ENCODE measurements at regions not wholly inside any gene's neighbourhood (a gene's known extent, or its start where the extent isn't known, plus 50 kb on each side); places are given as distances from the start of the nearest gene placed in this dataset.

DNA sequence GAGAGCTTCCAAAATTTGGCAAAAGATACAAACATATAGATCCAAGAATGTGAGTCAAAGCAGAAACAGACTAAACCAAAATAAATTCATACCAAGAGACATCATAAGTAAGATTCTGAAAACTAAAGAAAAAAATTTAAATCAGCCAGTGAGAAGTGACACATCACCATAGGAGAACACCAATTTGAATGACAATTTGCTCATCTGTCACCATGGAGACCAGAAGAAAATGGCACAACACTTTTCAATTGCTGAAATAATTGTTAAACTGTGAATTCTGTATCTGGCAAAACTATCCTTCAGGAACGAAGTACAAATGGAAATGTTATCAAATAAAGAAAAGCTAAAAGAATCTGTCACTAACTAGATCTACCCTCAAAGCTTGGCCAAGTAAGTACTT is 864.3 kb downstream of the BRD1 start:
- TF ChIP-seq, protein P1, sequence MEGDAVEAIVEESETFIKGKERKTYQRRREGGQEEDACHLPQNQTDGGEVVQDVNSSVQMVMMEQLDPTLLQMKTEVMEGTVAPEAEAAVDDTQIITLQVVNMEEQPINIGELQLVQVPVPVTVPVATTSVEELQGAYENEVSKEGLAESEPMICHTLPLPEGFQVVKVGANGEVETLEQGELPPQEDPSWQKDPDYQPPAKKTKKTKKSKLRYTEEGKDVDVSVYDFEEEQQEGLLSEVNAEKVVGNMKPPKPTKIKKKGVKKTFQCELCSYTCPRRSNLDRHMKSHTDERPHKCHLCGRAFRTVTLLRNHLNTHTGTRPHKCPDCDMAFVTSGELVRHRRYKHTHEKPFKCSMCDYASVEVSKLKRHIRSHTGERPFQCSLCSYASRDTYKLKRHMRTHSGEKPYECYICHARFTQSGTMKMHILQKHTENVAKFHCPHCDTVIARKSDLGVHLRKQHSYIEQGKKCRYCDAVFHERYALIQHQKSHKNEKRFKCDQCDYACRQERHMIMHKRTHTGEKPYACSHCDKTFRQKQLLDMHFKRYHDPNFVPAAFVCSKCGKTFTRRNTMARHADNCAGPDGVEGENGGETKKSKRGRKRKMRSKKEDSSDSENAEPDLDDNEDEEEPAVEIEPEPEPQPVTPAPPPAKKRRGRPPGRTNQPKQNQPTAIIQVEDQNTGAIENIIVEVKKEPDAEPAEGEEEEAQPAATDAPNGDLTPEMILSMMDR (IDR thresholded peaks at IDR 0.05; ENCODE audit: insufficient read depth, low read length, poor library complexity, severe bottlenecking), result no peak
- TF ChIP-seq EZH2phosphoT487 (conservative IDR thresholded peaks at IDR 0.05; ENCODE audit: low read length), result no peak
